HL-60 (cell line): ENCODE measurements at regions not wholly inside any gene's neighbourhood (a gene's known extent, or its start where the extent isn't known, plus 50 kb on each side); places are given as distances from the start of the nearest gene placed in this dataset.

Experiments used
- CTCF ChIP-seq: IDR thresholded peaks from one replicate; pipeline ENCODE4 v1.5.1; 2011; ENCODE audit warnings: low read length, control low read depth, inconsistent platforms; ENCODE audit not compliant: insufficient read depth
- GABPA ChIP-seq: IDR thresholded peaks from 2 replicates; pipeline ENCODE4 v1.6.1; 2012; ENCODE audit warnings: low read depth
- POLR2AphosphoS5 ChIP-seq: IDR thresholded peaks from 2 replicates; pipeline ENCODE4 v1.6.1; 2012; ENCODE audit warnings: low read depth
- REST ChIP-seq: IDR thresholded peaks from 2 replicates; pipeline ENCODE4 v1.6.1; 2012; ENCODE audit warnings: low read depth; ENCODE audit not compliant: insufficient replicate concordance
- SPI1 ChIP-seq: IDR thresholded peaks from 2 replicates; pipeline ENCODE4 v1.6.1; 2012; ENCODE audit warnings: low read depth, mild to moderate bottlenecking, borderline replicate concordance

- TF ChIP-seq CTCF (no peak), REST (no peak), GABPA (no peak), POLR2AphosphoS5 (no peak), SPI1 (no peak)
Observed at GRCh38 chr17:79369001-79369400, 241.8 kb downstream of the RBFOX3 start.
